GM19452 (cell line): ENCODE measurements at regions not wholly inside any gene's neighbourhood (a gene's known extent, or its start where the extent isn't known, plus 50 kb on each side); places are given as distances from the start of the nearest gene placed in this dataset.

ENCODE experiments used
- ATAC-seq: cut with Tn5 transposase; IDR thresholded peaks from one replicate; pipeline ENCODE4 v1.9.1; 2021; ENCODE audit not compliant: unreplicated experiment

GRCh38 chr12:132395192-132395907 is 66.0 kb upstream of the GALNT9 start:
- ATAC-seq = no peak

- ATAC-seq = no peak
These were observed 64.9 kb upstream of the GALNT9 start for GRCh38 chr12:132393991-132394949.

- no peak for ATAC-seq
These were observed 63.9 kb upstream of the GALNT9 start for GRCh38 chr12:132393245-132393795.

GRCh38 chr12:132392389-132393244 is 63.2 kb upstream of the GALNT9 start:
- ATAC-seq = no peak

- ATAC-seq = no peak
These were observed 62.1 kb upstream of the GALNT9 start for GRCh38 chr12:132391326-132392041.

GRCh38 chr12:132390287-132391076 is 61.1 kb upstream of the GALNT9 start:
- ATAC-seq = no peak

GRCh38 chr12:132389526-132390286 is 60.3 kb upstream of the GALNT9 start:
- ATAC-seq = no peak

GRCh38 chr12:132389026-132389425 is 59.6 kb upstream of the GALNT9 start:
- no peak for ATAC-seq

GRCh38 chr12:132388379-132389015 is 59.1 kb upstream of the GALNT9 start:
- ATAC-seq = no peak

- ATAC-seq = no peak
These were observed 57.6 kb upstream of the GALNT9 start for GRCh38 chr12:132386926-132387497.

- ATAC-seq = no peak
These were observed 56.7 kb upstream of the GALNT9 start for GRCh38 chr12:132385923-132386751.

GRCh38 chr12:132384916-132385774 is 55.8 kb upstream of the GALNT9 start:
- ATAC-seq = no peak

GRCh38 chr12:132380641-132381040 is 51.3 kb upstream of the GALNT9 start:
- no peak for ATAC-seq

- no peak for ATAC-seq
These were observed 50.6 kb upstream of the GALNT9 start for GRCh38 chr12:132379996-132380395.

- ATAC-seq = no peak
These were observed 50.2 kb upstream of the GALNT9 start for GRCh38 chr12:132379576-132379975.
